A549 (cell line): ENCODE measurements at regions not wholly inside any gene's neighbourhood (a gene's known extent, or its start where the extent isn't known, plus 50 kb on each side); places are given as distances from the start of the nearest gene placed in this dataset.

Experiments
- ATAC-seq, 2 experiments: fragments of 200-7000 bp in 1 of 2; fragments of >200 bp in 1 of 2; cut with Nextera tagmentation in 1 of 2; cut with Tn5 transposase in 1 of 2; 3 replicates each; pipeline versions ENCODE4 v1.8.0 to v1.9.1; 2018 to 2020; ENCODE audit warnings: mild to moderate bottlenecking in 1 of 2, moderate library complexity in 1 of 2
- CTCF ChIA-PET: fragments of 300-600 bp; sonication (Branson Sonifier 250); formaldehyde crosslinking; extraction: SDS; loops from one replicate; lab custom pipeline; 2021; ENCODE audit warnings: antibody characterized with exemption, inconsistent platforms; lab: Yijun Ruan, JAX
- POLR2A ChIA-PET: fragments of 350-600 bp; formaldehyde crosslinking; extraction: SDS; loops from one replicate; lab custom pipeline; 2021; ENCODE audit warnings: antibody characterized with exemption, inconsistent platforms; lab: Yijun Ruan, JAX
- DNase-seq, 2 experiments: peaks; one replicate each; pipeline versions ENCODE4 v3.0.0 to v3.0.0-alpha.2; 2011 to 2016; ENCODE audit warnings: low read depth in 1 of 2, low spot score in 1 of 2
- FAIRE-seq: peaks from 2 replicates; lab custom pipeline; 2011; peaks lifted over from hg19 to GRCh38; lab: Jason Lieb, UNC
- H3K27ac ChIP-seq, 2 experiments: fragments of >200 bp; sonication (Bioruptor Twin); formaldehyde crosslinking; 3 replicates each; pipeline ENCODE4 v1.5.1; 2016 to 2017
- H3K4me1 ChIP-seq: fragments of >200 bp; sonication (Bioruptor Twin); formaldehyde crosslinking; 3 replicates; pipeline ENCODE4 v1.6.1; 2016
- H3K4me2 ChIP-seq: fragments of >200 bp; sonication (Bioruptor Twin); formaldehyde crosslinking; 3 replicates; pipeline ENCODE4 v1.6.1; 2016
- H3K4me3 ChIP-seq: fragments of >200 bp; sonication (Bioruptor Twin); formaldehyde crosslinking; 3 replicates; pipeline ENCODE4 v1.5.1; 2016
- H3K9me3 ChIP-seq: fragments of >200 bp; sonication (Bioruptor Twin); formaldehyde crosslinking; 3 replicates; pipeline ENCODE4 v1.6.1; 2016
- CEBPB ChIP-seq, 2 experiments: fragments of >200 bp in 1 of 2; sonication (Bioruptor Twin) in 1 of 2; formaldehyde crosslinking in 1 of 2; IDR thresholded peaks; 2 replicates each; pipeline ENCODE4 v1.6.1; 2012 to 2016
- EHF ChIP-seq: fragments of 250-450 bp; sonication (Bioruptor Pico); IDR thresholded peaks from 2 replicates; pipeline ENCODE4 v1.5.0; 2020; ENCODE audit warnings: mild to moderate bottlenecking
- EHMT2 ChIP-seq: fragments of 200-600 bp; sonication (generic); IDR thresholded peaks from 2 replicates; pipeline ENCODE4 v1.6.1; 2016; ENCODE audit warnings: antibody characterized with exemption, low read depth, mild to moderate bottlenecking, moderate library complexity
- EP300 ChIP-seq, 2 experiments: fragments of >200 bp; sonication (Bioruptor Twin); formaldehyde crosslinking; IDR thresholded peaks; 2 replicates in 1 of 2; 3 replicates in 1 of 2; pipeline ENCODE4 v1.6.1; 2016 to 2017
- ESRRA ChIP-seq: fragments of 150-350 bp; IDR thresholded peaks from 2 replicates; pipeline ENCODE4 v1.6.1; 2014; ENCODE audit warnings: mild to moderate bottlenecking, low read length, borderline replicate concordance
- FOSB ChIP-seq: fragments of 250-450 bp; sonication (Bioruptor Pico); IDR thresholded peaks from 2 replicates; pipeline ENCODE4 v1.5.0; 2020; ENCODE audit warnings: mild to moderate bottlenecking, moderate library complexity
- HOXB13 ChIP-seq: fragments of 250-450 bp; sonication (Bioruptor Pico); IDR thresholded peaks from 2 replicates; pipeline ENCODE4 v1.5.0; 2020; ENCODE audit warnings: low read depth, mild to moderate bottlenecking, moderate library complexity
- JUN ChIP-seq, 2 experiments: fragments of >200 bp; sonication (Bioruptor Twin); formaldehyde crosslinking; IDR thresholded peaks; 2 replicates in 1 of 2; 3 replicates in 1 of 2; pipeline ENCODE4 v1.6.1; 2016 to 2017
- KDM1A ChIP-seq: fragments of 200-600 bp; sonication (generic); IDR thresholded peaks from 2 replicates; pipeline ENCODE4 v1.6.1; 2016; ENCODE audit warnings: low read depth, mild to moderate bottlenecking
- NFE2L2 ChIP-seq: fragments of 150-350 bp; conservative IDR thresholded peaks from 2 replicates; pipeline ENCODE4 v1.6.1; 2014; ENCODE audit warnings: low read length
- NPAS2 ChIP-seq: fragments of 250-450 bp; sonication (Bioruptor Pico); IDR thresholded peaks from 2 replicates; pipeline ENCODE4 v1.8.0; 2022; ENCODE audit warnings: mild to moderate bottlenecking, moderate library complexity, borderline replicate concordance
- NR3C1 ChIP-seq: fragments of >200 bp; sonication (Bioruptor Twin); formaldehyde crosslinking; IDR thresholded peaks from 3 replicates; pipeline ENCODE4 v1.6.1; 2017
- POLR2A ChIP-seq: IDR thresholded peaks from 2 replicates; pipeline ENCODE4 v1.6.1; 2012; ENCODE audit warnings: mild to moderate bottlenecking, low read length
- RARB ChIP-seq: fragments of 250-450 bp; sonication (Bioruptor Pico); IDR thresholded peaks from 2 replicates; pipeline ENCODE4 v1.8.0; 2021; ENCODE audit warnings: mild to moderate bottlenecking, moderate library complexity
- RCOR1 ChIP-seq: fragments of 150-350 bp; IDR thresholded peaks from 2 replicates; pipeline ENCODE4 v1.6.1; 2014; ENCODE audit warnings: antibody characterized with exemption, low read length, low read depth
- RFX5 ChIP-seq: fragments of 450-650 bp; IDR thresholded peaks from 2 replicates; pipeline ENCODE4 v1.7.1; 2014; ENCODE audit warnings: antibody characterized with exemption, mild to moderate bottlenecking, moderate library complexity
- SMC3 ChIP-seq: fragments of >200 bp; sonication (Bioruptor Twin); formaldehyde crosslinking; IDR thresholded peaks from 3 replicates; pipeline ENCODE4 v1.6.1; 2018; ENCODE audit warnings: inconsistent platforms
- TFCP2L1 ChIP-seq: fragments of 250-450 bp; sonication (Bioruptor Pico); IDR thresholded peaks from 2 replicates; pipeline ENCODE4 v1.5.0; 2021; ENCODE audit warnings: mild to moderate bottlenecking
- TP53 ChIP-seq: fragments of 250-450 bp; sonication (Bioruptor Pico); IDR thresholded peaks from 2 replicates; pipeline ENCODE4 v1.5.0; 2021; ENCODE audit warnings: mild to moderate bottlenecking, moderate library complexity
- ZFP36 ChIP-seq: fragments of 450-650 bp; IDR thresholded peaks from 2 replicates; pipeline ENCODE4 v1.6.1; 2014; ENCODE audit warnings: borderline replicate concordance; ENCODE audit not compliant: partially characterized antibody
- ZNF302 ChIP-seq: fragments of 250-450 bp; sonication (Bioruptor Pico); IDR thresholded peaks from 2 replicates; pipeline ENCODE4 v1.9.0; 2021; ENCODE audit warnings: inconsistent platforms, mild to moderate bottlenecking, moderate library complexity
- WGBS: methylation state at CpG from one replicate; pipeline ENCODE4 v1.1.6; 2017; ENCODE audit errors: missing lambda C conversion rate; 5-methylcytosine and 5-hydroxymethylcytosine counted together
- TF ChIP-seq, protein P1 (sequence below): fragments of >200 bp; sonication (Bioruptor Twin); formaldehyde crosslinking; IDR thresholded peaks from 3 replicates; pipeline ENCODE4 v1.5.1; 2016
- TF ChIP-seq, protein P2 (sequence below): fragments of 450-650 bp; IDR thresholded peaks from 2 replicates; pipeline ENCODE4 v1.6.1; 2014; ENCODE audit warnings: antibody characterized with exemption
- TF ChIP-seq, protein P3 (sequence below): fragments of 150-350 bp; IDR thresholded peaks from 2 replicates; pipeline ENCODE4 v1.6.1; 2014; ENCODE audit warnings: low read depth, mild to moderate bottlenecking, low read length
- TF ChIP-seq, protein P4 (sequence below): fragments of >200 bp; sonication (Bioruptor Twin); formaldehyde crosslinking; IDR thresholded peaks from 2 replicates; pipeline ENCODE4 v1.6.1; 2016

DNA sequence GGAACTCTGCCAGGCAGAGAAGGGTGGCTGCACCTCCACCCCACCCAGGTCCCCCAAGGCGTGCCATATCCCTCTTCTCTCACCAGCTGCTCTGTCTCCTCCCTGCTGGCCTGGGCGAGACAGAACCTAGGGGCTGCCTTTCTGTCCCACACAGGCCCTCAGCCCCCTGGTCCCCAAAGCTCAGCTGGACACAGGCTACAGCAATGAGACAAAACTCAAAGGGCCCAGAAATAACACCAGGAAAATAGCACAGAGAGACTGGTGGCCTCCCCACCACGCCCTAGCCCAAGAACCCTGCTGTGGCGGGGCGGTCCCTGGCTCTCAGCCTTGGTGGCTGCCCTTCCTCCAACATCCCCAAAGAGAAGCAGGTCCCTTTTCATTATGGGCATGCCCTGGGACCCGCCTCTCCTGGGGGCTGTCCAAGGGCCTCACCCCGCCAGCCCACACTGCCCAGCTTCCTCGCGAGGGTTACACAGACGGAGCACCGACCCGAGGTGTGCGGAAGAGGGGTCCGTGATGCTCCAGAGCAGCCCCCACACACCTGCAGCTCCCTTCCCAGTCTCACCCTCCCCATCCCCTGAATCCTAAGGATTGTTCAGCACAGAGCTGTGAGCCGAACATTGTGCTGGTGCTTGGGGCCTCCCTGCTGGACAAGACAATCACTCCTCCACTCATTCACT lies 67.7 kb upstream of the HMX1 start (continued):
- TF ChIP-seq, protein P1, sequence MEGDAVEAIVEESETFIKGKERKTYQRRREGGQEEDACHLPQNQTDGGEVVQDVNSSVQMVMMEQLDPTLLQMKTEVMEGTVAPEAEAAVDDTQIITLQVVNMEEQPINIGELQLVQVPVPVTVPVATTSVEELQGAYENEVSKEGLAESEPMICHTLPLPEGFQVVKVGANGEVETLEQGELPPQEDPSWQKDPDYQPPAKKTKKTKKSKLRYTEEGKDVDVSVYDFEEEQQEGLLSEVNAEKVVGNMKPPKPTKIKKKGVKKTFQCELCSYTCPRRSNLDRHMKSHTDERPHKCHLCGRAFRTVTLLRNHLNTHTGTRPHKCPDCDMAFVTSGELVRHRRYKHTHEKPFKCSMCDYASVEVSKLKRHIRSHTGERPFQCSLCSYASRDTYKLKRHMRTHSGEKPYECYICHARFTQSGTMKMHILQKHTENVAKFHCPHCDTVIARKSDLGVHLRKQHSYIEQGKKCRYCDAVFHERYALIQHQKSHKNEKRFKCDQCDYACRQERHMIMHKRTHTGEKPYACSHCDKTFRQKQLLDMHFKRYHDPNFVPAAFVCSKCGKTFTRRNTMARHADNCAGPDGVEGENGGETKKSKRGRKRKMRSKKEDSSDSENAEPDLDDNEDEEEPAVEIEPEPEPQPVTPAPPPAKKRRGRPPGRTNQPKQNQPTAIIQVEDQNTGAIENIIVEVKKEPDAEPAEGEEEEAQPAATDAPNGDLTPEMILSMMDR = no peak
- TF ChIP-seq CEBPB (IDR thresholded peaks at IDR 0.05) = no peak
- TF ChIP-seq RARB (CRISPR knock-in tag) = no peak
- no peak for TF ChIP-seq NR3C1
- TF ChIP-seq ESRRA = no peak
- TF ChIP-seq EHMT2 = no peak

DNA sequence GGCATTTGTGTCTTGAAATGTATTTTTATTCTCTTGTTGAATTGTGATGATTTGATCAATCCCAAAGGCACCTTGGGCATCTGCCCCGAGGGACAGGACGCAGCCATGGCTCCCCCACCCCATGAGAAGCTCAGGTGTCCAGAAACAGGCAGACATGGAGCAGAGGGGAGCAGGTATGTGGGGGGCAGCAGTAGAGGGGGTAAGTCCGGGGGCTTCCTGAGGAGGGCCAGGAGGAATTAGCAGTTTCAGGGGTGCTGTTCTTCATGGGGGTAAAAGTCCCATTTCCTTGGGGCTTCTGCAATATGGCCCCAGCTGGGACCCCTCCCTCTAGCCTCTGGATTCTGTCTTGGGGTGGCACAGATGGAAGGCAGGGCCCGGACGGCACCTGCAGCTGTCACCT lies 67.0 kb upstream of the HMX1 start:
- CTCF ChIA-PET = interaction anchor here (2.9 kb wide), 1 partner anchor 21 kb away, joined by 10 read pairs; no protein-coding TSS in a partner anchor
- 8% methylated on average over 3 of the region's 5 CpGs for WGBS
- TF ChIP-seq RFX5 = no peak
- no peak for TF ChIP-seq NFE2L2
- no peak for TF ChIP-seq TP53 (CRISPR knock-in tag)
- TF ChIP-seq EHF (CRISPR knock-in tag) = no peak

DNA sequence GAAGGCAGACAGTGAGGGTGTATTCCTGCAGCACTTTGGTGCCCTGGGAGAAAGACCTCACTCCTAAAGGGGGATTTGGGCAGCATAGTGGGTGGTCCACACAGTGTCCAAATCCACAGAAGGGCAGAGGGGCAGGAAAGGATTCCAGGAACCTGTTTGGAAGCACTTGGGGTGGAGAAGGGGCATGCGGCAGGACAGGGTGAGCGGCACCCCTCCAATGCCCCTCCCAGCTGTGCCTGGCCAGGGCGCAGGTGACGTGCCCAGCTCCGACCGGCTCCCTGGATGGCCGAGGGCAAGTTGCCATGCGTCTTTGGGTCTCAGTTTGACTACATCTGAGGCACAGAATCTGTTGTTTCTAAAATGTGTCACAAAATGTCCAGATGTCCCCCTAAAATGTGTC lies 66.5 kb upstream of the HMX1 start:
- TF ChIP-seq EP300 (IDR thresholded peaks at IDR 0.05) (no peak), FOSB (no peak), HOXB13 (CRISPR knock-in tag) (no peak), RCOR1 (no peak), SMC3 (no peak), TP53 (CRISPR knock-in tag) (no peak), KDM1A (no peak), CEBPB (IDR thresholded peaks at IDR 0.05) (no peak), JUN (IDR thresholded peaks at IDR 0.05) (no peak), POLR2A (no peak), TFCP2L1 (CRISPR knock-in tag) (no peak), ZNF302 (CRISPR knock-in tag) (no peak), NPAS2 (CRISPR knock-in tag) (no peak), ESRRA (no peak), ZFP36 (no peak)
- TF ChIP-seq, protein P2, sequence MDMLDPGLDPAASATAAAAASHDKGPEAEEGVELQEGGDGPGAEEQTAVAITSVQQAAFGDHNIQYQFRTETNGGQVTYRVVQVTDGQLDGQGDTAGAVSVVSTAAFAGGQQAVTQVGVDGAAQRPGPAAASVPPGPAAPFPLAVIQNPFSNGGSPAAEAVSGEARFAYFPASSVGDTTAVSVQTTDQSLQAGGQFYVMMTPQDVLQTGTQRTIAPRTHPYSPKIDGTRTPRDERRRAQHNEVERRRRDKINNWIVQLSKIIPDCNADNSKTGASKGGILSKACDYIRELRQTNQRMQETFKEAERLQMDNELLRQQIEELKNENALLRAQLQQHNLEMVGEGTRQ = no peak
- TF ChIP-seq, protein P3, sequence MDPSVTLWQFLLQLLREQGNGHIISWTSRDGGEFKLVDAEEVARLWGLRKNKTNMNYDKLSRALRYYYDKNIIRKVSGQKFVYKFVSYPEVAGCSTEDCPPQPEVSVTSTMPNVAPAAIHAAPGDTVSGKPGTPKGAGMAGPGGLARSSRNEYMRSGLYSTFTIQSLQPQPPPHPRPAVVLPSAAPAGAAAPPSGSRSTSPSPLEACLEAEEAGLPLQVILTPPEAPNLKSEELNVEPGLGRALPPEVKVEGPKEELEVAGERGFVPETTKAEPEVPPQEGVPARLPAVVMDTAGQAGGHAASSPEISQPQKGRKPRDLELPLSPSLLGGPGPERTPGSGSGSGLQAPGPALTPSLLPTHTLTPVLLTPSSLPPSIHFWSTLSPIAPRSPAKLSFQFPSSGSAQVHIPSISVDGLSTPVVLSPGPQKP = no peak
- TF ChIP-seq, protein P4, sequence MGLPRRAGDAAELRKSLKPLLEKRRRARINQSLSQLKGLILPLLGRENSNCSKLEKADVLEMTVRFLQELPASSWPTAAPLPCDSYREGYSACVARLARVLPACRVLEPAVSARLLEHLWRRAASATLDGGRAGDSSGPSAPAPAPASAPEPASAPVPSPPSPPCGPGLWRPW = no peak
- Histone ChIP-seq H3K9me3 (no peaks in the 10 kb centered on the region), H3K27ac (no peak overlapping the region), H3K4me1 (no peaks in the 10 kb centered on the region), H3K4me2 (no peak overlapping the region), H3K4me3 (no peak overlapping the region)
- DNase-seq (no peak), ATAC-seq (no peak), FAIRE-seq (no peak)
- WGBS = 4% methylated on average over 4 of the region's 8 CpGs
- POLR2A ChIA-PET = no interaction called here
- CTCF ChIA-PET = interaction anchor here (1.1 to 2.9 kb wide), 2 partner anchors 20 to 23 kb away, joined by 3 to 10 read pairs; no protein-coding TSS in a partner anchor

More for the DNA sequence above, 67.0 kb upstream of the HMX1 start:
- Histone ChIP-seq H3K4me3 (no peak overlapping the region), H3K27ac (no peak overlapping the region), H3K9me3 (no peaks in the 10 kb centered on the region), H3K4me2 (no peak overlapping the region), H3K4me1 (no peaks in the 10 kb centered on the region)
- no peak for ATAC-seq
- DNase-seq = no peak
- POLR2A ChIA-PET = no interaction called here
- no peak for FAIRE-seq
